Putamen (tissue), 1 donor: ENCODE measurements at regions not wholly inside any gene's neighbourhood (a gene's known extent, or its start where the extent isn't known, plus 50 kb on each side); places are given as distances from the start of the nearest gene placed in this dataset.
A peak's percentile ranks its signal among the peaks of the same experiment; 100 is the strongest.
"Not testable (repeated sequence)": the region's sequence is repeated elsewhere in the genome, so short reads cannot be mapped to it uniquely, and the experiment has no call there.

ENCODE experiments used
- DNase-seq: peaks from one replicate; pipeline ENCODE4 v3.0.0-alpha.2; 2016; ENCODE audit warnings: low spot score

DNA sequence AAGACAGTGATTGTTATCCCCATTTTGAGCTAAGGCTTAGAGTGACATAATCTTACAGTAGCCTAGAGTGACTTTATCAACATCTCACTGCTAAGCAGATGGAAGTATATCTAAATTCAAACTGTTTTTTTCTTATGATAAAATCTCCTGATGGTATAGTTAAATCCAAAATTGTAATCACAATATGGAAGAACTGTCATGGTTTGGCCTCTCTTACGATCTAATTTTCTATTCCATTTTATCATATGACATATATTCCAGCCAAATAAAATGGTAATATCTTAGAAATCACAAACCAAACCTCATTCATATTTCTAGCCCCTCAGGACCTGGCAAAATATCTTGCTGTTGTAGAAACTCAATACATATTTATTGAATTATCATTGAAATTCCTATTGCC lies 864.7 kb downstream of the SLC6A15 start:
- DNase-seq, result no peak

DNA sequence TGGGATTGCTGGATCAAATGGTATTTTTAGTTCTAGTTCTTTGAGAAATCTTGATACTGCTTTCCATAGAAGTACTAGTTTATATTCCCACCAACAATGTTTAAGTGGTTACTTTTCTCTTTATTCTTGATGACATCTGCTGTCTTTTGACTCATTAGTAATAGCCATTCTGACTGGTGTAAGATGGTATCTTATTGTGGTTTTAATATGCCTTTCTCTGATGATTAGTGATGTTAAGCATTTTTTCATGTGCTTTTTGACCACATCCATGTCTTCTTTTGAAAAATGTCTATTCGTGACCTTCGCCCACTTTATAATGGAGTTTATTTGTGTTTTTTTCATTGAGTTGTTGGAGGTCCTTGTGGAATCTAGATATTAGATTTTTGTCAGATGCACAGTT lies 865.7 kb downstream of the SLC6A15 start:
- no peak for DNase-seq

DNA sequence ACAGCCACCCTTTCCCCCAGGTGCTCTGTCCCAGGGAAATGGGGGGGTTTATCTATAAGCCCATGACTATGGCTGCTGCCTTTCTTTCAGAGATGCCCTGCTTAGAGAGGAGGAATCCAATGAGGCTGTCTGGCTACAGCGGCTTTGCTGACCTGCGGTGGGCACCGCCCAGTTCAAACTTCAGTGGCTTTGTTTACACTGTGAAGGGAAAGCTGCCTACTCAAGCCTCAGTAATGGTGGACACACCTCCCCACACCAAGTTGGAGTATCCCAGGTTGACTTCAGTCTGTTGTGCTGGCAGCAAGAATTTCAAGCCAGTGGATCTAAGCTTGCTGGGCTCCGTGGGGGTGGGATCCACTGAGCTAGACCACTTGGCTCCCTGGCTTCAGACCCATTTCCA lies 869.2 kb downstream of the SLC6A15 start:
- no peak for DNase-seq

DNA sequence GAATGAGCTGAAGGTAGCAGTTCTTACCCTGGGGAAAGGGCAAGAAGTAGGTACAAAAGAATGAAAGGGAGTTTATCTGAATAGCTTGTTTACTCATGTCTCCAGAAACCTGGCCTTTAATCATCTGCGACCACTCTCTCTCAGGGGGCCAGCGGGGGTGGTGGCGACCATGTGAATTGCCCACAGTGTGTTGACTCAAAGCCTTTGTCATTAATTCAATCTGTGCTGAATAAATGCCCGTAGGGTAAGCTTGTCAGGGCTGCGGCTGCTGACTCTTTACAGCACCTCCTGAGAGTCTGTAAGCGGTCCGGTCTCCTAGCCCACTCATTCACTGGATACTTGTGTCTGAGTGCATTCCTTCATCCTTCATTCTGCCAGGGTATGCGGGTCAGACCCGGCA lies 874.4 kb downstream of the SLC6A15 start:
- no peak for DNase-seq

DNA sequence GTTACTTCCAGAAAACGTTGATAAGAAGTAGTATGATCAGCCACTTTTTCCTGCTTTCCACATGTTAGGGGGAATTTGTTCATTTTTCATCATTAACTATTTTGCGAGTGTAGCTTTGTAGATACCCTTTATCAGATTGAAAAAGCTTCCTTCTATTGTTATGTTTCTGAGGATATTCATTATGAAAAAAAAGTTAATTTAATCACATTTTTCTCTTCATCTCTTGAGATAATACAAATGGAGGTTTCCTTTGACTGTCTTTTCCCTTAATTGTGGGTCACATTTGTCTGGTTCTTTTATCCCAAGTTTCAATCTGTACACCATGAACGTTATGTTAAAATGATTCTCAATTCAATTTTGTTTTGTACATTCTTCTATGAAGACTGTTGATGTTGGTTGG lies 875.7 kb downstream of the SLC6A15 start:
- DNase-seq, result no peak

DNA sequence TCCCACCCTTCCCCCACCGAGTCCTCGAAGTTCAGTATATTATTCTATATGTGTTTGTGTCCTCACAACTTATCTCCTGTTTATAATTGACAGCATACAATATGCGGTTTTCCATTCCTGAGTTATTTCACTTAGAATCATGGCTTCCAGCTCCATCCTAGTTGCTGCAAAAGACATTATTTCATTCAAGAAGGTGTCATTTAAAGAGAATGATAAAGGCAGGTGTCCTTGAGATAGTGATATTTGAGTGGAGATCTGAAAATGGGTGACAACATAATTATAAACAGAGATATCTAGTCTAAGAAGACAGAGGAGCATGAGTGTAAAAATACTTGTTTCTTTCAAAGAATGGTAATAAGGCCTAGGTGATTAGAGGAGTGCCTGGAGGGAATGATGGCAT lies 876.8 kb downstream of the SLC6A15 start:
- no peak for DNase-seq

DNA sequence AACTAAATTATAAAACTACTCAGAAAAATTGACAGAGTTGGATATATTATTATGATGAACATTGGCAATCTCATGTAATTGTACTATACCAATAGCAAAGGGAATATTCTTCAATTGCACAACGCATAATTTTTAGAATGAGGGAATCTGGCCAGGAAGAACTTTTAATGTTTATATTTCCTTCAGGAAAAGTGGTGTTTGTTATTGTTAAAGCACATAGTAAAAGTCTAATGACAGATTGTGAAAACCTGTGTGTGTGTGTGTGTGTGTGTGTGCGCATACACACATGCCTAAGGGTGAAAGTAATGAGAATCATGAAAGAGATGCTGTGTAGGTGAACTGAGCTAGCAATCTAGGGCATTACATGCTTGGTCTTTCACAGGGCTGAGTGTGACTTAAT lies 877.7 kb downstream of the SLC6A15 start:
- DNase-seq, result no peak

DNA sequence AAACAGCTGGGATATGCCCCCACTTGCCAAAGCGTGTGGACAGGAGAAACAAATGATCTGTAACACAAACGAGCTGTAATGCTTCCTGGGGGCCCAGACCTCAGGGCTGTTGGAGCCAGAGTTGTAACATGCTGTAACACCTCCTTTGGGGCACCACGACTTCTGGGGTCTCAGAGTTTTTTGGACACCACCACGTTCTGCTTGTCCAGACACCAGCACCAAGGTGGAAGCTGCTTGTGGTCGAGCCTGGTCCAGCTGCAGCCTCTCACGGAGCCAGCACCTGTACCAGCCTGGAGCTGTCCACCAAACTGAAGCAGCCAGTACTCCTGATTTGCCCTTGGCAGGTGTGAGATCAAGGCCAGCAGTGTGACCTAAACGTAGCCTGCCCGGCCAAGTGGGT lies 879.4 kb downstream of the SLC6A15 start:
- no peak for DNase-seq

DNA sequence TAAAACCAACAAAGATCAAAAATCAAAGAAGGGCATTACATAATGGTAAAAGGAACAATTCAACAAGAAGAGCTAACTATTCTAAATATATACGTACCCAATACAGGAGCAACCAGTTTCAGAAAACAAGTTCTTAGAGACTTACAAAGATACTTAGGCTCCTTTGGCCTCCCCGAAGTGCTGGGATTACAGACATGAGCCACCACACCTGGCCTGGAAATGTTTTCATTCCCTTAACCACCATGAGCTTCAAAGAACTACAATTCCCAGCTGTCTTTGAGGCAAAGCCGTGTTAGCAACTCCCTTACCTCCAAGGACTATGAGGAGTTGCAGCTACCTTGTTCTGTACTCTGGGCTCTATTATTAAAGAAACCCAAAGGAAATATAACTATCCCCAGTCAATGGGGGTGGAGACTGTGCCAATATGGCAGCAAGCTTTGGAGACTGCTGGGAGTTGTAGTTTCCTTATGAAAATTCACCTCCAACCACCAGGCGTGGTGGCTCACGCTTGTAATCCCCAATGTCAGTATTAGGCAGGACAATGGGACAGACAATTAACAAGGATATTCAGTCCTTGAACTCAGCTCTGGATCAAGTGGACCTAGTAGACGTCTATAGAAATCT lies 893.9 kb downstream of the SLC6A15 start:
- DNase-seq, result not testable (repeated sequence)

DNA sequence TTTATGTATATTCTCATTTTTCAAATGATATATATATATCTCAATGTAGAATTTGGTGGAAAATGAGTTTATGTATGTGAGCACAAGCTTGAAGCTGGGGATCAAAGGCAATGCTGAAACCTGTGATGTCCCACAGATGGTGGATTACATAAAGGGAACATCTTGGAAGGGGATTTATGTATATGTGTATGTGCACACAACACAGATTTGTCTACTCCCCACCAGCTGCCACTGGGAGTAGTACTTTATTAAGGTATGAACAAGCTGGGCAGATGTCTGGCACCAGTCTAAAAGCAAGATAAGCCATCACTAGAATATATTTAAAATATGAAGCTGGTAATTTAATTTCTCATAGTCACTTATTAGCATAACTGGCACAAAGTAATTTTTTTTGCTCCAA lies 895.6 kb downstream of the SLC6A15 start:
- no peak for DNase-seq

DNA sequence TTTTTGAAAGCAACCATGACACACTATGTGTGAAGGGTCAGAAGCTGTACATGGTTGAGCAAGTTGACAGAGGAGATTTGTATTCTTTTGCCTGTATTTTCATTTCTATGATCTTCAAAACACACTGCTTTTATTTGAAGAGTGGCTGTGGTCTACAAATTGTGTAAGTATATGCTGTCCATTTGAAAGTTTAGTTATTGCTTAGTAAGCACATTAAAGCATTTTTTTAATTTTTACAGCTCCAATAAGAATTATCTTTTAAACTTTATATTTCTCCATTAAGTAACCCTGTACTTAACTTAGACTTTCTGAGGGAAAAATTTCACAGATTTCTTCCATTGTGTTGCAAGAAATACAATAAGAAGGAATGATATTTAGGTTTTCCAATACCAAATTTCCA lies 915.2 kb downstream of the SLC6A15 start:
- no peak for DNase-seq

DNA sequence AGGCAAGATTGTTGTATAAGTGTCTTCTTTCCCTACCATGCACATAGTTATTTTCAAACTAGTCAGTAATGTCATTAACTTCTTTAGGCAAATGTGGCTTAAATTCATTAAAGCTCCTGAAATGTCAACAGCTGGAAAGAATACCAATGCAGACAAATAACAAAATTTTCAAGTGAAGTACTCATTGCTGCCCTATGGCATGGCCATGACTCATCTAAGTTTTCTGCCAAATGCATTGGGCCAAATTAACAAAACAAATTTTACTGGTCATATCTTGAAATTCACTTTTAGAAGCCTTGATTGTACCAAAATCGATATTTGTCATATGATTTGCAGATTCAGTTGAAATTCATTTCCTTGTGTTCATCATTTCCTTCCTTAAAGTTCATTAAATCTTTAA lies 915.9 kb downstream of the SLC6A15 start:
- DNase-seq, result no peak

DNA sequence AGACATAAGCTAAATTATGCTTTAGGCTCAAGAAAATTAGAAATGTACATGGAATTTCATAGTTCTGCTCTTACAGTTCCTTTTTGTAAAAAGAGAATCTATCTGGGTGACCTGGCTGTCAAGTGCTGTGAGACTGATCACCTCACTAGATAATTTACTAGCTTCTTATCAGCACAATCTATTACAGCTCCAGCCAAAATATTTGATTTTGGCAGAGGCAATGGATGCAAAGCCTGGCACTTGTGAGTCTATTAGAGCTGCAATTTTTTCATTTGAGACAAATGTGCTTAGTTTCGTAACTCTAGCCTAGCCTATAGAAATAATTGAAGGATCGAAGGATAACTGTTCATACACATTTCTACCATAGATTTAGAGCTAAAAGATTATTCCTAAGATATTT lies 927.5 kb downstream of the SLC6A15 start:
- no peak for DNase-seq

DNA sequence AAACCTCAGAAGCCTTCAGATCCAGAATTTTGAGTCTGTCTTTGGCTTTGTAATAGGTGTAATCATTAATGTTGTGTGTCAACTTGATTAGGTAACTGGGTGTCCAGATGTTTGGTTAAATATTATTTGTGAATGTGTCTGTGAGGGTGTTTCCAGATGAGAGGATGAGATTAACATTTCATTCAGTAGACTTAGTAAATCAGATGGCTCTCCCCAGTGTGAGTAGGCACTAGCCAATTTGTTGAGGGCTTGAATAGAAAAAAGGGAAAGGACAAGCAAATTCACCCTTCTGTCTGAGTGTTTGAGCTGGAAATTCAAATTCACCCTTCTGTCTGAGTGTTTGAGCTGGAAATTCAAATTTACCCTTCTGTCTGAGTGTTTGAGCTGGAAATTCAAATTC lies 932.2 kb downstream of the SLC6A15 start:
- DNase-seq, result no peak

DNA sequence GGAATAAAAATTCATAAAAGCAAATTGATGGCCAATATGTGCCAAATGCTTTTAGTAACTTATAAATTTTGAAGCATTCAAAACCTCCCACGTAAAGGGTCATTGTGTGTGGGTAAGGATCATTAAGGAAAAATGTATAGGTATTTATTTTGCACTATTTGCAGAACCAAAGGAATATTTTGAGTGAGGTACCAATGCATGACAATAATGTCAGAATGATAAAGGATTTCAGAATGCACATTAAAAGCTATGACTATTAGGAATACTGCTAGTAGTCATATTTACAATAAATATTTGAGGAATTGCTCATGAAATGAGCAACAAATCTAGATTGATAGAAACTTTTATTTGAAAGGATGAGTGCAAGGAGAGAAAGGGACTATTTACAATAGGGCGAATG lies 932.8 kb downstream of the SLC6A15 start:
- DNase-seq, result no peak

DNA sequence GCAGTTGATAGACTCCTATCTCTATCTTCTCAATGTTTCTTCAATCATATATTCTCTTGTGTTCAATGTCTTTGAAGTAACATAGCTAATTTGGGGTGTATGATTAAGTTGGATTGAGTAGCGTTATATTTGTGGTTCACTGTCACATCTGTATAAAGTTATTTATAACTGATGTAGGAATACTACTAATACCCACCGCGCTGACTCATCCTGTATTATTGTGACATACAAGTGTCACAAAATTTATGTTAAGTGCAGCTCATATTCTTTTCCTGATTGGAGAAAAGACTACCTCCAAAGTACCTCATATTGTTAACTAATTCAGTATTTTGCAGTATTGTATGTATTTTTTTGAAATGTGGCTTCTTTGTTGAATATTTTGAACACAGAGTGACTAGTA lies 940.8 kb downstream of the SLC6A15 start:
- no peak for DNase-seq

DNA sequence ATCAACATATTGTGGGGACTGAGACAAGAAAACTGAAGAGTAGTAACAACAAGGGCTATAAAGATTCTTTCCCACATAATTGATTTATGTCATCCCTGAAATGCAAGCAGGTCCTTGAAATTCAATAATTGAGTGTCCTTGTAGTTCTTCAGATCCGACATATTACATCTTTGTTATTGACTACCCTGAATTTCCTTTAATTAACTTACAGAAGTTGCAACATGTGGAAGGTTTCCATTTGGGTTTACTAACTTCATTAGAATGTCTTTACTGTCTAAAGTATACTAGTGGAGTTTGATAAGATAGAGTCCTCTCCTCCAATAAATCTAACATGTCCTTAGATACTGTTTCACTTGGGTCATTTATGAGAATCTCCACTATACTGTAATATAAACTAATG lies 951.8 kb downstream of the SLC6A15 start:
- DNase-seq, result no peak

DNA sequence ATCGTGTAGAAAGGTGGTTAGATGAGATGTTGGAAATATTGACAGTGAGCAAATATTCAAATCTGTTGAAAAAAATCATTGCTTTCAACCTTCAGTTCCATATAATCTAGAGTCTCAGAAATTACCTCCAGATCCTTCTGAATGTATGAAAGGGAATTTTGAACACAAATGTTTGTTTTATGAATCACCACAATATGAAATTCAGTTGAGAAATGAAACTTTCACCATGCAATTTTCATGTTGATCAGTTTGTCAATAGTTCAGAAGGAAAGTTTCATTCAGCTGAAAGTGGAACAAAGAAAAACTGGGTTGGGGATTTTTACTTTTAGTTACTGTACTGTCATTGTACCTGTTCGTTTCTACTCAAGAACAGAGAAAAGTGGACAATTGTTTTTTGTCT lies 953.6 kb downstream of the SLC6A15 start:
- no peak for DNase-seq

DNA sequence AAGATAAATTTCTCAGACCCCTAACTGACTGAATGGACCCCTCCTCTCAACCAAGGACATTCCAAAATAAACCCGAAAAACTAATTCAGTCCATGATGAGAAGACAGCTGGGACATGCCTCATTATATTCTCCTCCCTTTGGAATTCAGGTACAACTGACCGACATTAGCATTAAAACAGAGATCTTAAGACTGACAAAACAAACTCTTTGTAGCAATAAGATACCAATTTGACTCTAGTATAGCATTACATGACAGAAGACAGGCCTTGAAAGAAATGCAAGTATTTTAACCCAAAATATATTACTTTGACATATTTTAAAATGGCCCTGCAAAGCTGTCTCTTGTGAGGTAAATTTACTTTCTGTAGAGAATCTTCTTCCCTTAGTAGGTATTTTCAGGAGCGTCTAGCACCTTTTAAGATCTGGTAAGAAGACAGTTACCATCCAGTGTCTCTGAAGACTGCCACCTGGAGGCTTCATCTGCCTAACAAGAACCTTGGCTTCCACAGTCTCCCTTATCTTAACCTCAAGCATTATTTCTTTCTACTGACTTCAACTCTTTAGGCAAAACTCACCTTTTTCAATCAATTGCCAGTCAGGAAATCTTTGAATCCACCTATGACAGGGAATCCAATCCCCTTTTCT lies 957.5 kb downstream of the SLC6A15 start:
- DNase-seq, result no peak

DNA sequence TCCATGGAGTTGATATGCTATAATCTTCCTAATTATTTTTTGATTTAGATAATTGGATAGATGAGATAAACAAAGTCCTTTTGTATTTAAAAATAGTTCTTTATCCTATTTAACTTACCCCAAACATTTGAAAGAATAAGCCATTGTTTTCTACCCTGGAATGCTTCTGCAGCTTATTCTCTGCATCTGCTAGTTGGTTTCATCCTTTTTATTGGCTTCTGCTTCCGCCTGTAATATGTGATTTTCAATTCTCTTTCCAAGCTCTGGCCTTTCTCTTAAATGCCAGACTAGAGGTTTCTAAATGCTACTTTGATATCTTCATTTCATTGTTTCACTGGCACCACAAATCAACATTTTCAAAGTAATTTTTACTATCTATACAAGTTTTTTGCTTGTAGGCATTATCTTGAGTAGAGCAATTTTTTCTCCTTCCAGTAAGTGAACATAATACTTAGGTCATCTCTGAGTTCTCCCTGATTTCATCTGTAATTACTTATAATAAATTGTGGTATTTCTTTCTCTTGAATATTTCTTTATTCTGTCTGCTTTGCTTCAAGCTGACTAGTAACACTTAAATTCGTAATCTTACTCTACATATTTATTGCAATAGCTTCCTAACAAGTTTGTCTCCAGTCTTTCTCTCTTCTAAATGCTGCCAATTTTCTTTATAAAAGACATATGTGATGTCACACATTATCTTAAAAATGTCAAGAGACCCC lies 958.4 kb downstream of the SLC6A15 start:
- peak; percentile 65 for DNase-seq

DNA sequence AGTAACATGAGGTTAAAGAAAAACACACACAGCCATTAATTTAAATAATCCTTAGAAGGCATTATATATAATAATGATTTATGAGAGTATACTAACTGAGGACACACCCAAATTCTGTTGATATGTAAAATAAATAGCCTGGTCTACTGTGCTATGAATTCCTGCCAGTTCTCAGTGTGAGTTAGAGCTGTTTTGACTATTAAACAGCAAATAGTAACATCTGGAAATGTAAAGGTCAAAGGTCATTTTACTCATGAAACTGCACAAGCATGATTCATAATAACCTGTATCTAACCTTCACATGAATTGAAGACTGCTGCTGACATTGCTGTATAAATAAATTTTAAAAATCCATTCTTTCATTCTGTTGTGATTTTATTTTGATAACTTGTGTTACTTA lies 966.7 kb downstream of the SLC6A15 start:
- DNase-seq, result no peak

DNA sequence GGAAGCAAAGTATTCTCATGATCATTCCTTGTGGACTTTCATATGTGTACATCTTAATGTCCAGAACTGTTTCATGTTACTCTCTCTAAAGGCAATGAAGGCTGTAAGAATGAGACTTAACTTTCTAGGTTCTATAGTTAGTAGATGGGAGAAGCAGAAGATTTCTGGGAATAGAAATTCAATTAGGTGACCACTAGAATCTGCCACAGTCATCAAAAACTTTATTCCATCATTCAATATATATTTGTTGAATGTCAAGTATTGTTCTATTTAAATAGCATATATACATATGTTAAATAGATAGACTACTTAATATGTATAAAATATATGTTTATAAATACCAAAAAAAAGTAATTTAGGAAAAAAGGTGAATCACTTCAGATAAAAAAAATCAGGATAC lies 972.9 kb downstream of the SLC6A15 start:
- no peak for DNase-seq

DNA sequence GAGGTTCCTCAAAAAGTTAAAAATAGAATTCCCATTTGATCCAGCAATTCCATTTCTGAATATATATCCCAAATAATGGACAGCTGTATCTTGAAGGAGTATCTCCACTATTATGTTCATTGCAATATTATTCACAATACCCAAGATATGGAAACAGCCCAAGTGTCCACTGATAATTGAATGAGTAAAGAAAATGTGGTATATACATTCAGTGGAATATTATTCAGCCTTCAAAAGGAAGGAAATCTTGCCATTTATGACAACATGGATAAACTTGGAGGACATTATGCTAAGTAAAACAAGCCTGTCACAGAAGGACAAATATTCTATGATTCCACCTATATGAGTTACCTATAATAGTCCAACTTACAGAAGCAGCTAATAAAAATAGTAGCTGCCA lies 979.0 kb downstream of the SLC6A15 start:
- DNase-seq, result no peak

DNA sequence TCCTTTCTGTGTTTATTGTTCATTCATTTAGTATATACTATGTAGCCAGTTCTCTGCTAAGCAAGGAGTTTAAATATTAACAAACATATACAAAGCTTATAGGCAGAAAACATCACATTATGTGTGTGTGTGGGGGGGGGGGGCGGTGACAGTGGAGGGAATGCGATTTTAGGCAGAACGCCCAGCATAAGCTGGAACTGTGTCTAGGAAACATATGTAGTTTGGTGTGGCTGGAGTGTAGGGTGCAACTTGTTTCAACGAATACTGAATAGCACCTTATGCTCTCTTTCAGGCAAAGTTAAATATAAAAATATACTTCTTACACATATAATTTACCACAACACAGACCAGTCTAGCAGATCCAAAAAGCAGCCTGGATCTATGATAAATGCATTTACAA lies 980.6 kb downstream of the SLC6A15 start:
- DNase-seq, result no peak
